ENCODE measurements at regions not wholly inside any gene's neighbourhood (a gene's known extent, or its start where the extent isn't known, plus 50 kb on each side); places are given as distances from the start of the nearest gene placed in this dataset.

GRCh38 chr9:86605303-86605702 is 251.1 kb upstream of the TUT7 start:
- POLR2A ChIA-PET: no interaction called here
- no peak overlapping the region for H3K4me2 ChIP-seq (replicated peaks; ENCODE audit: low read depth, low read length, poor library complexity, severe bottlenecking)
- no peak for ATAC-seq (ENCODE audit: low read depth)
- TF ChIP-seq CTCF (IDR thresholded peaks at IDR 0.05) (no peak), EZH2 (IDR thresholded peaks at IDR 0.05; ENCODE audit: borderline replicate concordance, insufficient read depth, low read depth, low read length, poor library complexity, severe bottlenecking) (no peak)
- H3K27me3 ChIP-seq (replicated peaks in 1 of 4; ENCODE audit: control extremely low read depth in 1 of 4, control insufficient read depth in 3 of 4, insufficient read depth in 4 of 4, low read length in 3 of 4): no peaks in the 10 kb centered on the region
- no peaks in the 10 kb centered on the region for H4K20me1 ChIP-seq (ENCODE audit: control insufficient read depth, insufficient read depth, low read length, poor library complexity, severe bottlenecking)
- H3K36me3 ChIP-seq (replicated peaks in 1 of 2; ENCODE audit: control extremely low read depth in 1 of 2, control insufficient read depth in 1 of 2, extremely low read depth in 1 of 2, insufficient read depth in 2 of 2, low read length in 1 of 2): no peaks in the 10 kb centered on the region
- H3K4me3 Mint-ChIP-seq: no peak overlapping the region
- H2AFZ ChIP-seq (ENCODE audit: insufficient read depth, low read depth, low read length, poor library complexity, severe bottlenecking): no peak overlapping the region
- no peak overlapping the region for H3K9ac ChIP-seq (ENCODE audit: low read length)
- no peaks in the 10 kb centered on the region for H3K9me3 Mint-ChIP-seq (ENCODE audit: insufficient read depth)
- H3K27ac Mint-ChIP-seq: no peak overlapping the region
- no peaks in the 10 kb centered on the region for H3K79me2 ChIP-seq (ENCODE audit: control insufficient read depth, insufficient read depth, low read length)
- DNase-seq: no peak
- no peak overlapping the region for H3K27ac ChIP-seq (ENCODE audit: low read length in 2 of 2)
- H3K27me3 Mint-ChIP-seq: no peaks in the 10 kb centered on the region
- H3K9me3 ChIP-seq (ENCODE audit: control extremely low read depth in 1 of 3, control insufficient read depth in 2 of 3, insufficient read depth in 1 of 3, low read length in 2 of 3): no peaks in the 10 kb centered on the region
- no peak overlapping the region for H3K4me3 ChIP-seq (ENCODE audit: control extremely low read depth in 1 of 5, extremely low read depth in 1 of 5, insufficient read depth in 1 of 5, low read depth in 2 of 5, low read length in 4 of 5)
- intact Hi-C loops (cut with micrococcal nuclease): no loop called here
- CTCF ChIA-PET: no interaction called here
- WGBS (ENCODE audit: insufficient coverage): no CpG with 5 or more reads among the region's 3 CpGs
- no peaks in the 10 kb centered on the region for H3K4me1 Mint-ChIP-seq
- H3K4me1 ChIP-seq (ENCODE audit: control insufficient read depth in 2 of 2, insufficient read depth in 2 of 2, low read length in 2 of 2): no peaks in the 10 kb centered on the region

GRCh38 chr9:86604741-86605140 is 250.5 kb upstream of the TUT7 start:
- no peaks in the 10 kb centered on the region for H3K4me1 Mint-ChIP-seq
- Histone ChIP-seq H2AFZ (ENCODE audit: insufficient read depth, low read depth, low read length, poor library complexity, severe bottlenecking) (no peak overlapping the region), H4K20me1 (ENCODE audit: control insufficient read depth, insufficient read depth, low read length, poor library complexity, severe bottlenecking) (no peaks in the 10 kb centered on the region), H3K27me3 (replicated peaks in 1 of 4; ENCODE audit: control extremely low read depth in 1 of 4, control insufficient read depth in 3 of 4, insufficient read depth in 4 of 4, low read length in 3 of 4) (no peaks in the 10 kb centered on the region), H3K79me2 (ENCODE audit: control insufficient read depth, insufficient read depth, low read length) (no peaks in the 10 kb centered on the region), H3K36me3 (replicated peaks in 1 of 2; ENCODE audit: control extremely low read depth in 1 of 2, control insufficient read depth in 1 of 2, extremely low read depth in 1 of 2, insufficient read depth in 2 of 2, low read length in 1 of 2) (no peaks in the 10 kb centered on the region), H3K4me3 (ENCODE audit: control extremely low read depth in 1 of 5, extremely low read depth in 1 of 5, insufficient read depth in 1 of 5, low read depth in 2 of 5, low read length in 4 of 5) (no peak overlapping the region), H3K9ac (ENCODE audit: low read length) (no peak overlapping the region), H3K9me3 (ENCODE audit: control extremely low read depth in 1 of 3, control insufficient read depth in 2 of 3, insufficient read depth in 1 of 3, low read length in 2 of 3) (no peaks in the 10 kb centered on the region), H3K4me1 (ENCODE audit: control insufficient read depth in 2 of 2, insufficient read depth in 2 of 2, low read length in 2 of 2) (no peaks in the 10 kb centered on the region), H3K4me2 (replicated peaks; ENCODE audit: low read depth, low read length, poor library complexity, severe bottlenecking) (no peak overlapping the region), H3K27ac (ENCODE audit: low read length in 2 of 2) (no peak overlapping the region)
- no peak for TF ChIP-seq CTCF (IDR thresholded peaks at IDR 0.05)
- no peak for TF ChIP-seq EZH2 (IDR thresholded peaks at IDR 0.05; ENCODE audit: borderline replicate concordance, insufficient read depth, low read depth, low read length, poor library complexity, severe bottlenecking)
- no peak for ATAC-seq (ENCODE audit: low read depth)
- intact Hi-C loops (cut with micrococcal nuclease): no loop called here
- H3K4me3 Mint-ChIP-seq: no peak overlapping the region
- H3K27ac Mint-ChIP-seq: no peak overlapping the region
- CTCF ChIA-PET: no interaction called here
- DNase-seq: no peak
- no peaks in the 10 kb centered on the region for H3K9me3 Mint-ChIP-seq (ENCODE audit: insufficient read depth)
- H3K27me3 Mint-ChIP-seq: peaks cover 2% of the 10 kb centered on the region
- POLR2A ChIA-PET: no interaction called here
